Lower leg skin (tissue), 4 donors: ENCODE measurements at regions not wholly inside any gene's neighbourhood (a gene's known extent, or its start where the extent isn't known, plus 50 kb on each side); places are given as distances from the start of the nearest gene placed in this dataset.
A peak's percentile ranks its signal among the peaks of the same experiment; 100 is the strongest.

Experiments
- DNase-seq, 2 donors: peaks; one replicate each; pipeline ENCODE4 v3.0.0-alpha.2; 2019; ENCODE audit warnings: low spot score in 2 of 2
- H3K4me3 ChIP-seq: fragments of 200-600 bp; sonication (generic); 2 replicates; pipeline ENCODE4 v1.5.1; 2017; ENCODE audit warnings: mild to moderate bottlenecking, low read depth; ENCODE audit not compliant: poor library complexity, severe bottlenecking
- CTCF ChIP-seq, 3 donors: fragments of 450-650 bp; IDR thresholded peaks; one replicate each; pipeline ENCODE4 v1.5.1; 2016; ENCODE audit warnings: antibody characterized with exemption in 3 of 3, mild to moderate bottlenecking in 3 of 3, moderate library complexity in 2 of 3
- POLR2A ChIP-seq, 2 donors: fragments of 450-650 bp; IDR thresholded peaks; one replicate each; pipeline ENCODE4 v1.6.1; 2016 to 2017; ENCODE audit warnings: antibody characterized with exemption in 2 of 2, mild to moderate bottlenecking in 1 of 2, moderate library complexity in 1 of 2
- WGBS, 2 donors: methylation state at CpG; one replicate each; pipeline ENCODE4 v1.1.5; 2018; 5-methylcytosine and 5-hydroxymethylcytosine counted together
- intact Hi-C: fragments of 100-400 bp; cut with DNase I; formaldehyde crosslinking; loops from one replicate; pipeline ENCODE4 v1.15.0; 2023; ENCODE audit warnings: low total_unique reads

- H3K4me3 ChIP-seq = no peak overlapping the region
- DNase-seq = no peak
- no peak for TF ChIP-seq POLR2A (IDR thresholded peaks at IDR 0.05)
- no peak for TF ChIP-seq CTCF (IDR thresholded peaks at IDR 0.05)
- 55 to 62% methylated on average over 9 of the region's 9 CpGs for WGBS, 2 donors
- intact Hi-C loops = no loop called here
These were observed 226.1 kb upstream of the GMDS start for GRCh38 chr6:2471472-2471871.

GRCh38 chr6:2469428-2469827 is 224.0 kb upstream of the GMDS start:
- H3K4me3 ChIP-seq = no peak overlapping the region
- 80 to 87% methylated on average over 8 of the region's 8 CpGs for WGBS, 2 donors
- TF ChIP-seq POLR2A (IDR thresholded peaks at IDR 0.05) = no peak
- no peak for TF ChIP-seq CTCF (IDR thresholded peaks at IDR 0.05)
- intact Hi-C loops = no loop called here
- DNase-seq = peak in 1 of 2 donors; percentile 66

- WGBS, 2 donors = 76 to 81% methylated on average over 4 of the region's 4 CpGs
- H3K4me3 ChIP-seq = no peak overlapping the region
- no peak for TF ChIP-seq POLR2A (IDR thresholded peaks at IDR 0.05)
- no peak for TF ChIP-seq CTCF (IDR thresholded peaks at IDR 0.05)
- DNase-seq = no peak
- intact Hi-C loops = no loop called here
These were observed 223.2 kb upstream of the GMDS start for GRCh38 chr6:2468601-2468955.

GRCh38 chr6:2467929-2468600 is 222.7 kb upstream of the GMDS start:
- intact Hi-C loops = no loop called here
- DNase-seq = no peak
- H3K4me3 ChIP-seq = no peak overlapping the region
- WGBS, 2 donors = 52 to 66% methylated on average over 6 of the region's 6 CpGs
- TF ChIP-seq CTCF (IDR thresholded peaks at IDR 0.05) (no peak), POLR2A (IDR thresholded peaks at IDR 0.05) (no peak)

GRCh38 chr6:2465336-2465735 is 219.9 kb upstream of the GMDS start:
- TF ChIP-seq CTCF (IDR thresholded peaks at IDR 0.05) = no peak
- no peak for TF ChIP-seq POLR2A (IDR thresholded peaks at IDR 0.05)
- no peak overlapping the region for H3K4me3 ChIP-seq
- 93 to 95% methylated on average over 9 of the region's 9 CpGs for WGBS, 2 donors
- intact Hi-C loops = no loop called here
- DNase-seq = no peak

- intact Hi-C loops = no loop called here
- DNase-seq = no peak
- H3K4me3 ChIP-seq = no peak overlapping the region
- TF ChIP-seq POLR2A (IDR thresholded peaks at IDR 0.05) (no peak), CTCF (IDR thresholded peaks at IDR 0.05) (no peak)
- 79 to 88% methylated on average over 5 of the region's 5 CpGs for WGBS, 2 donors
These were observed 219.2 kb upstream of the GMDS start for GRCh38 chr6:2464641-2465040.
